Sigmoid colon (tissue), 4 donors: ENCODE measurements at regions not wholly inside any gene's neighbourhood (a gene's known extent, or its start where the extent isn't known, plus 50 kb on each side); places are given as distances from the start of the nearest gene placed in this dataset.

Experiments used
- CTCF ChIP-seq, 4 experiments: fragments of 450-650 bp in 3 of 4; fragments of 200-600 bp in 1 of 4; IDR thresholded peaks; one replicate each; pipeline ENCODE4 v1.5.1; 2016 to 2019; ENCODE audit warnings: antibody characterized with exemption in 4 of 4, mild to moderate bottlenecking in 3 of 4, moderate library complexity in 2 of 4
- EP300 ChIP-seq, 4 donors: sonication (generic); formaldehyde crosslinking; IDR thresholded peaks; one replicate each; pipeline ENCODE4 v1.6.1; 2017; ENCODE audit warnings: antibody characterized with exemption in 4 of 4
- POLR2A ChIP-seq, 2 donors: fragments of 450-650 bp; IDR thresholded peaks; one replicate each; pipeline ENCODE4 v1.6.1; 2016; ENCODE audit warnings: antibody characterized with exemption in 2 of 2, mild to moderate bottlenecking in 2 of 2, moderate library complexity in 2 of 2

- TF ChIP-seq POLR2A (IDR thresholded peaks at IDR 0.05) (no peak), CTCF (IDR thresholded peaks at IDR 0.05) (no peak), EP300 (IDR thresholded peaks at IDR 0.05) (no peak)
These were observed 153.7 kb upstream of the FGF16 start for GRCh38 chrX:77293331-77293995.
